Neural cell (in vitro differentiated cells): ENCODE measurements at regions not wholly inside any gene's neighbourhood (a gene's known extent, or its start where the extent isn't known, plus 50 kb on each side); places are given as distances from the start of the nearest gene placed in this dataset.

Source experiments
- H2AFZ ChIP-seq: fragments of 200-600, 300-800 bp; sonication (generic), shearing (Covaris generic); 2 replicates; pipeline ENCODE4 v1.6.0; 2014; ENCODE audit warnings: low read depth, mild to moderate bottlenecking, antibody characterized with exemption, low read length, moderate library complexity
- H3F3A ChIP-seq: fragments of 200-600 bp; shearing (Covaris generic); 2 replicates; pipeline ENCODE4 v1.6.1; 2016; ENCODE audit warnings: mild to moderate bottlenecking, moderate library complexity, mixed read lengths, antibody characterized with exemption, low read length; ENCODE audit not compliant: insufficient read depth, poor library complexity, severe bottlenecking
- H3K27ac ChIP-seq: fragments of 200-600, 300-800 bp; sonication (generic), shearing (Covaris generic); 2 replicates; pipeline ENCODE4 v1.5.1; 2014; ENCODE audit warnings: mild to moderate bottlenecking, low read length, moderate library complexity
- H3K27me3 ChIP-seq: fragments of 300-800, 200-600 bp; sonication (generic), shearing (Covaris generic); 2 replicates; pipeline ENCODE4 v1.6.0; 2014; ENCODE audit warnings: mild to moderate bottlenecking, low read depth, low read length, moderate library complexity; ENCODE audit not compliant: insufficient read depth
- H3K36me3 ChIP-seq: fragments of 300-800, 200-600 bp; sonication (generic), shearing (Covaris generic); 2 replicates; pipeline ENCODE4 v1.5.1; 2014; ENCODE audit warnings: mild to moderate bottlenecking, antibody characterized with exemption, low read length, moderate library complexity; ENCODE audit not compliant: insufficient read depth
- H3K4me2 ChIP-seq: fragments of 300-800, 200-600 bp; sonication (generic), shearing (Covaris generic); 2 replicates; pipeline ENCODE4 v1.6.0; 2014; ENCODE audit warnings: mild to moderate bottlenecking, low read length
- H3K4me3 ChIP-seq: fragments of 300-800, 200-600 bp; sonication (generic), shearing (Covaris generic); 2 replicates; pipeline ENCODE4 v1.5.1; 2014; ENCODE audit warnings: mild to moderate bottlenecking, low read length, moderate library complexity
- H3K79me2 ChIP-seq: fragments of 200-600 bp; shearing (Covaris generic); replicated peaks from 2 replicates; pipeline ENCODE4 v1.6.0; 2014; ENCODE audit warnings: mild to moderate bottlenecking, low read length, moderate library complexity; ENCODE audit not compliant: insufficient read depth
- H3K9ac ChIP-seq: fragments of 300-800, 200-600 bp; sonication (generic), shearing (Covaris generic); 2 replicates; pipeline ENCODE4 v1.6.1; 2016; ENCODE audit warnings: mild to moderate bottlenecking, low read length, mixed read lengths
- H3K9me2 ChIP-seq: fragments of 200-600 bp; shearing (Covaris generic); 2 replicates; pipeline ENCODE4 v1.6.1; 2016; ENCODE audit warnings: mild to moderate bottlenecking, low read length, mixed read lengths; ENCODE audit not compliant: insufficient read depth
- H3K9me3 ChIP-seq: fragments of 200-600, 300-800 bp; sonication (generic), shearing (Covaris generic); 2 replicates; pipeline ENCODE4 v1.6.1; 2016; ENCODE audit warnings: mild to moderate bottlenecking, mixed run types, low read length, moderate library complexity, mixed read lengths
- H4K20me1 ChIP-seq: fragments of 200-600 bp; shearing (Covaris generic); 2 replicates; pipeline ENCODE4 v1.6.1; 2016; ENCODE audit warnings: mild to moderate bottlenecking, mixed run types; ENCODE audit not compliant: insufficient read depth
- EP300 ChIP-seq: fragments of 450-650 bp; conservative IDR thresholded peaks from 2 replicates; pipeline ENCODE4 v1.6.1; 2014; ENCODE audit warnings: antibody characterized with exemption, mild to moderate bottlenecking, moderate library complexity; ENCODE audit not compliant: poor library complexity, severe bottlenecking
- EZH2 ChIP-seq: fragments of 200-600, 300-800 bp; shearing (Covaris generic), sonication (generic); IDR thresholded peaks from 2 replicates; pipeline ENCODE4 v1.6.1; 2014; ENCODE audit warnings: antibody characterized with exemption, low read length, borderline replicate concordance, mild to moderate bottlenecking; ENCODE audit not compliant: insufficient read depth, poor library complexity, severe bottlenecking
- MXI1 ChIP-seq: fragments of 450-650 bp; conservative IDR thresholded peaks from 2 replicates; pipeline ENCODE4 v1.6.1; 2014; ENCODE audit warnings: antibody characterized with exemption, mild to moderate bottlenecking; ENCODE audit not compliant: poor library complexity, severe bottlenecking
- POLR2AphosphoS5 ChIP-seq: IDR thresholded peaks from 2 replicates; pipeline ENCODE4 v1.6.1; 2012
- RAD21 ChIP-seq: fragments of 450-650 bp; conservative IDR thresholded peaks from 2 replicates; pipeline ENCODE4 v1.6.1; 2014; ENCODE audit warnings: antibody characterized with exemption, mild to moderate bottlenecking, moderate library complexity
- SMC3 ChIP-seq: fragments of 450-650 bp; conservative IDR thresholded peaks from 2 replicates; pipeline ENCODE4 v1.6.1; 2014; ENCODE audit warnings: antibody characterized with exemption, mild to moderate bottlenecking, moderate library complexity; ENCODE audit not compliant: poor library complexity
- TAF1 ChIP-seq: IDR thresholded peaks from 2 replicates; pipeline ENCODE4 v1.6.1; 2012; ENCODE audit warnings: low read depth
- TF ChIP-seq, protein P1 (sequence below): fragments of 450-650 bp; IDR thresholded peaks from 2 replicates; pipeline ENCODE4 v1.5.1; 2014; ENCODE audit warnings: antibody characterized with exemption, mild to moderate bottlenecking, moderate library complexity; ENCODE audit not compliant: poor library complexity, severe bottlenecking
- TF ChIP-seq, protein P2 (sequence below): IDR thresholded peaks from 2 replicates; pipeline ENCODE4 v1.6.1; 2012; ENCODE audit warnings: borderline replicate concordance

DNA sequence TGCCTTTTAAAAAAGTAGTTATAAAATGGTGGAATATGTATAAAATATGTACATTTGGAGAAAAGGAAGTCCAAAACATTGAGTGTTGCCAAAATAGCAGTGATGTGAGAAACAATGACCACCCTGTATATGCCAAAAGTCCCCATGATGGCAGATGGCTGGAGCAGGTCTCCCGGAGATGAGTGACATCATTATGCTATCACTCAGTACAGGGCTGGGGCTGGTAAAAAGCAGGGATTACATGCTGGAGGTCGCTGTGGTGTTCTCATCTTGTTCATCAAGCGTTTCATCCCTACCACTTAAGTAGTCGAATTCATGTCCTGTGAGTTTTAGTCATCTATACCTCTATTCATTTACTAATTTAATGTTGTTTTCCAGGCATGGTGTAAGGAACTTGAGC lies 315.3 kb upstream of the SLC35B3 start:
- TF ChIP-seq SMC3 (no peak), MXI1 (no peak), RAD21 (no peak)
- Histone ChIP-seq H3K9me3 (no peaks in the 10 kb centered on the region), H2AFZ (no peak overlapping the region), H3K27ac (no peak overlapping the region), H3K27me3 (no peaks in the 10 kb centered on the region), H3K4me3 (no peak overlapping the region), H3F3A (no peaks in the 10 kb centered on the region), H3K9me2 (no peaks in the 10 kb centered on the region), H3K79me2 (no peaks in the 10 kb centered on the region), H4K20me1 (no peaks in the 10 kb centered on the region), H3K9ac (no peak overlapping the region), H3K36me3 (no peaks in the 10 kb centered on the region), H3K4me2 (no peak overlapping the region)

DNA sequence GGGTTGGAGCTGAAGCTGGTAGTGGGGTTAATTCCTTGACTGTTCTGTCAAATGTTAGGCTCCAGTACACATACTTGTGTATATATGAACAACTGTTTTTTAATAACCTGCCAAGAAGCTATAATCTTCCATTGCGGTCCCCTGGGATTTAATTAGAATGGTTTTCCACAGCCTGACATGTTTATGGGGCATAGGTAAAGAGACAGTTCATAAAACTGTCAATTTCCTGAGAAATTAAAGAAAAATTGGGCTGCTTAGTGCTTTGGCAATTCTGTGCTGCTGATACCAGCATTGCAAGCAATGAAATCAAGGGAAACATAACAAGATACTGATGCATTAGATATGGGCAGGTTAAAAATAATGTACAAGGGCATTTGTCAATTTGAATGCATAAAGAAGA lies 314.1 kb upstream of the SLC35B3 start:
- TF ChIP-seq EP300 (no peak), SMC3 (no peak), EZH2 (no peak), RAD21 (no peak), MXI1 (no peak)
- Histone ChIP-seq H3K79me2 (no peaks in the 10 kb centered on the region), H4K20me1 (no peaks in the 10 kb centered on the region), H3K27me3 (no peaks in the 10 kb centered on the region), H3K27ac (no peak overlapping the region), H3K9ac (no peak overlapping the region), H3K4me3 (no peak overlapping the region), H2AFZ (no peak overlapping the region), H3K9me3 (no peaks in the 10 kb centered on the region), H3K36me3 (no peaks in the 10 kb centered on the region), H3F3A (no peaks in the 10 kb centered on the region), H3K9me2 (no peaks in the 10 kb centered on the region), H3K4me2 (no peak overlapping the region)

DNA sequence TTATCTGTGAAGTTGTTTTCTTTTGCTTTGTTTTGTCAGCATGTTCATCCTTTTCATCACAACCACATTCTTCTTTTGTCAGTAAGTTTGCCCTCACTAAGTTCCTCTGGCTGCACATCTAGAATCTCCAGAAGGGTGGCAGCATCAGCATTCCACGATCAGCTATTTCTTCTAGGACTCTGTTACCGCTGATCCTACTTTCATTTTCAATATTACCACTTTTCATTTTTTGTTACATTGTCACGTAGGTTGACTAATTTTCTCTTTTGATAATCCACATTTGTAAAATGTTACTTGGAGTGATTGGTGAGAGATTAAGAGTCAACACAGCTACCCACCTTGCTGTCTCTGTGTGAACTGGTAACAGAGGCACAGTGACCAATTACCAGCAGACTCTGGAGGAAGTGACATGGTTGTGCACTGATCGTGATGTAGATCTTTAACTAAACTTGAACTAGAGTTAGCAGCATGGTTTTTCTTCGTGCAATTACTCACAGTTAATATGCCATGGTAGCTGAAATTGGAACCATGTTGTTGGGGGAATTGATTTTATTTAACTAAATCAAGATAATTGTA lies 307.9 kb upstream of the SLC35B3 start:
- Histone ChIP-seq H3F3A (no peaks in the 10 kb centered on the region), H3K9me2 (no peaks in the 10 kb centered on the region), H3K36me3 (no peaks in the 10 kb centered on the region), H3K27me3 (no peaks in the 10 kb centered on the region), H3K4me2 (no peak overlapping the region), H2AFZ (no peak overlapping the region), H3K79me2 (no peaks in the 10 kb centered on the region), H3K9me3 (no peaks in the 10 kb centered on the region), H3K9ac (no peak overlapping the region), H3K27ac (no peak overlapping the region), H4K20me1 (no peaks in the 10 kb centered on the region), H3K4me3 (no peak overlapping the region)
- TF ChIP-seq RAD21 (no peak), EP300 (no peak)

DNA sequence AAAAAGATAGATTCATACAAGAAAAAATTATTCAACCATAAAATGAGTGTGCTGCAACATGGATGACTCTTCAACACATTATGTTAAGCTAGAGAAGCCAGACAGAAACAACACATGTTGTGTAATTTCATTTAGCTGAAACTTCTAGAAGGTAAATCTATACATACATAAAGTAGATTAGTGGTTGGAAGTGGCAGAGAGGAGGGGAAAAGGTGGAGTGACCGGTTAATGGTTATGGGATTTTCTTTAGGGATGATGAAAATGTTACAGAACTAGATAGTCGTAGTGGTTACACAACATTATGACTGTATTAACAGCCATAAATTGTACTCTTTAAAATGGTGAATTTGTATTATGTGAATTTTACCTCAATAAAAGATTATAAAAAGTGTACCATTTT lies 304.1 kb upstream of the SLC35B3 start:
- no peaks in the 10 kb centered on the region for H4K20me1 ChIP-seq
- H3K4me3 ChIP-seq, result no peak overlapping the region
- H3K9ac ChIP-seq, result no peak overlapping the region
- no peaks in the 10 kb centered on the region for H3K9me3 ChIP-seq
- H3K27ac ChIP-seq, result no peak overlapping the region
- no peak overlapping the region for H2AFZ ChIP-seq
- H3K79me2 ChIP-seq, result no peaks in the 10 kb centered on the region
- H3K4me2 ChIP-seq, result no peak overlapping the region
- no peaks in the 10 kb centered on the region for H3K9me2 ChIP-seq
- no peaks in the 10 kb centered on the region for H3K36me3 ChIP-seq
- no peaks in the 10 kb centered on the region for H3F3A ChIP-seq
- no peak for TF ChIP-seq TAF1
- TF ChIP-seq EP300, result no peak
- TF ChIP-seq MXI1, result no peak
- no peak for TF ChIP-seq EZH2
- TF ChIP-seq RAD21, result no peak
- TF ChIP-seq, protein P1, sequence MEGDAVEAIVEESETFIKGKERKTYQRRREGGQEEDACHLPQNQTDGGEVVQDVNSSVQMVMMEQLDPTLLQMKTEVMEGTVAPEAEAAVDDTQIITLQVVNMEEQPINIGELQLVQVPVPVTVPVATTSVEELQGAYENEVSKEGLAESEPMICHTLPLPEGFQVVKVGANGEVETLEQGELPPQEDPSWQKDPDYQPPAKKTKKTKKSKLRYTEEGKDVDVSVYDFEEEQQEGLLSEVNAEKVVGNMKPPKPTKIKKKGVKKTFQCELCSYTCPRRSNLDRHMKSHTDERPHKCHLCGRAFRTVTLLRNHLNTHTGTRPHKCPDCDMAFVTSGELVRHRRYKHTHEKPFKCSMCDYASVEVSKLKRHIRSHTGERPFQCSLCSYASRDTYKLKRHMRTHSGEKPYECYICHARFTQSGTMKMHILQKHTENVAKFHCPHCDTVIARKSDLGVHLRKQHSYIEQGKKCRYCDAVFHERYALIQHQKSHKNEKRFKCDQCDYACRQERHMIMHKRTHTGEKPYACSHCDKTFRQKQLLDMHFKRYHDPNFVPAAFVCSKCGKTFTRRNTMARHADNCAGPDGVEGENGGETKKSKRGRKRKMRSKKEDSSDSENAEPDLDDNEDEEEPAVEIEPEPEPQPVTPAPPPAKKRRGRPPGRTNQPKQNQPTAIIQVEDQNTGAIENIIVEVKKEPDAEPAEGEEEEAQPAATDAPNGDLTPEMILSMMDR, result no peak
- no peak for TF ChIP-seq POLR2AphosphoS5
- TF ChIP-seq SMC3, result no peak
- TF ChIP-seq, protein P2, sequence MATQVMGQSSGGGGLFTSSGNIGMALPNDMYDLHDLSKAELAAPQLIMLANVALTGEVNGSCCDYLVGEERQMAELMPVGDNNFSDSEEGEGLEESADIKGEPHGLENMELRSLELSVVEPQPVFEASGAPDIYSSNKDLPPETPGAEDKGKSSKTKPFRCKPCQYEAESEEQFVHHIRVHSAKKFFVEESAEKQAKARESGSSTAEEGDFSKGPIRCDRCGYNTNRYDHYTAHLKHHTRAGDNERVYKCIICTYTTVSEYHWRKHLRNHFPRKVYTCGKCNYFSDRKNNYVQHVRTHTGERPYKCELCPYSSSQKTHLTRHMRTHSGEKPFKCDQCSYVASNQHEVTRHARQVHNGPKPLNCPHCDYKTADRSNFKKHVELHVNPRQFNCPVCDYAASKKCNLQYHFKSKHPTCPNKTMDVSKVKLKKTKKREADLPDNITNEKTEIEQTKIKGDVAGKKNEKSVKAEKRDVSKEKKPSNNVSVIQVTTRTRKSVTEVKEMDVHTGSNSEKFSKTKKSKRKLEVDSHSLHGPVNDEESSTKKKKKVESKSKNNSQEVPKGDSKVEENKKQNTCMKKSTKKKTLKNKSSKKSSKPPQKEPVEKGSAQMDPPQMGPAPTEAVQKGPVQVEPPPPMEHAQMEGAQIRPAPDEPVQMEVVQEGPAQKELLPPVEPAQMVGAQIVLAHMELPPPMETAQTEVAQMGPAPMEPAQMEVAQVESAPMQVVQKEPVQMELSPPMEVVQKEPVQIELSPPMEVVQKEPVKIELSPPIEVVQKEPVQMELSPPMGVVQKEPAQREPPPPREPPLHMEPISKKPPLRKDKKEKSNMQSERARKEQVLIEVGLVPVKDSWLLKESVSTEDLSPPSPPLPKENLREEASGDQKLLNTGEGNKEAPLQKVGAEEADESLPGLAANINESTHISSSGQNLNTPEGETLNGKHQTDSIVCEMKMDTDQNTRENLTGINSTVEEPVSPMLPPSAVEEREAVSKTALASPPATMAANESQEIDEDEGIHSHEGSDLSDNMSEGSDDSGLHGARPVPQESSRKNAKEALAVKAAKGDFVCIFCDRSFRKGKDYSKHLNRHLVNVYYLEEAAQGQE, result no peak
- no peaks in the 10 kb centered on the region for H3K27me3 ChIP-seq
